HEK293T (cell line): ENCODE measurements at regions not wholly inside any gene's neighbourhood (a gene's known extent, or its start where the extent isn't known, plus 50 kb on each side); places are given as distances from the start of the nearest gene placed in this dataset.

Experiments
- ARNT ChIP-seq: fragments of 450-650 bp; IDR thresholded peaks from 2 replicates; pipeline ENCODE4 v1.6.1; 2017; ENCODE audit warnings: mild to moderate bottlenecking
- BHLHE40 ChIP-seq: fragments of 450-650 bp; IDR thresholded peaks from 2 replicates; pipeline ENCODE4 v1.6.1; 2016; ENCODE audit warnings: mild to moderate bottlenecking, moderate library complexity, borderline replicate concordance
- ELF4 ChIP-seq: fragments of 450-650 bp; IDR thresholded peaks from 2 replicates; pipeline ENCODE4 v1.6.1; 2017; ENCODE audit warnings: antibody characterized with exemption
- FOXA1 ChIP-seq: fragments of 450-650 bp; IDR thresholded peaks from 2 replicates; pipeline ENCODE4 v1.6.1; 2016; ENCODE audit warnings: mild to moderate bottlenecking
- FOXM1 ChIP-seq: fragments of 450-650 bp; IDR thresholded peaks from 2 replicates; pipeline ENCODE4 v1.6.1; 2017; ENCODE audit warnings: mild to moderate bottlenecking, borderline replicate concordance
- HDGF ChIP-seq: fragments of 450-650 bp; IDR thresholded peaks from 2 replicates; pipeline ENCODE4 v1.6.1; 2017; ENCODE audit warnings: antibody characterized with exemption, borderline replicate concordance
- L3MBTL2 ChIP-seq: fragments of 450-650 bp; conservative IDR thresholded peaks from 2 replicates; pipeline ENCODE4 v1.6.1; 2016; ENCODE audit warnings: mild to moderate bottlenecking
- SP1 ChIP-seq: fragments of 450-650 bp; IDR thresholded peaks from 2 replicates; pipeline ENCODE4 v1.6.1; 2017
- SUZ12 ChIP-seq: fragments of 450-650 bp; IDR thresholded peaks from 2 replicates; pipeline ENCODE4 v1.6.1; 2016; ENCODE audit warnings: mild to moderate bottlenecking
- TARDBP ChIP-seq: fragments of 450-650 bp; IDR thresholded peaks from 2 replicates; pipeline ENCODE4 v1.6.1; 2016
- ZNF384 ChIP-seq: fragments of 450-650 bp; IDR thresholded peaks from 2 replicates; pipeline ENCODE4 v1.6.1; 2016

GRCh38 chr2:200066417-200066816 is 111.0 kb downstream of the MAIP1 start:
- TF ChIP-seq ELF4 (no peak), TARDBP (no peak), HDGF (no peak), SUZ12 (no peak), SP1 (no peak), FOXA1 (no peak), ARNT (no peak), L3MBTL2 (no peak), ZNF384 (no peak), BHLHE40 (no peak), FOXM1 (no peak)
